K562 (cell line): ENCODE measurements at regions not wholly inside any gene's neighbourhood (a gene's known extent, or its start where the extent isn't known, plus 50 kb on each side); places are given as distances from the start of the nearest gene placed in this dataset.

Experiments
- ATAC-seq: fragments of 200-7000 bp; cut with Tn5 transposase; 3 replicates; pipeline ENCODE4 v1.9.1; 2020; ENCODE audit warnings: moderate library complexity
- BruUV-seq: library from RNA; stranded (reverse); fragments of 400-500 nt; replicated peaks from 2 replicates; lab custom pipeline; 2021; lab: Mats Ljungman, UMichigan
- CTCF ChIA-PET: fragments of 300-600 bp; formaldehyde crosslinking; extraction: SDS; loops from one replicate; lab custom pipeline; 2021; ENCODE audit warnings: low intra/inter-chr PET ratio; lab: Yijun Ruan, JAX
- POLR2A ChIA-PET: fragments of 300-600, 350-650 bp; sonication (Branson Sonifier 250); formaldehyde crosslinking; extraction: SDS; loops from one replicate; lab custom pipeline; 2021; ENCODE audit warnings: antibody characterized with exemption, inconsistent platforms; lab: Yijun Ruan, JAX
- DNase-seq, 4 experiments: peaks; one replicate each; pipeline versions ENCODE4 v3.0.0 to v3.0.0-alpha.2; 2011 to 2018; ENCODE audit warnings: low spot score in 3 of 4, mixed read lengths in 3 of 4; ENCODE audit errors: extremely low read depth in 1 of 4
- FAIRE-seq: peaks from 2 replicates; lab custom pipeline; 2011; peaks lifted over from hg19 to GRCh38; lab: Jason Lieb, UNC
- H2AFZ ChIP-seq: 2 replicates; pipeline ENCODE4 v1.6.0; 2011; ENCODE audit warnings: low read depth, low read length, control low read depth, inconsistent platforms
- H3K27ac ChIP-seq: fragments of 200-600 bp; 3 replicates; pipeline ENCODE4 v1.8.0; 2011; ENCODE audit warnings: low read depth, mild to moderate bottlenecking, control low read depth, inconsistent platforms, low read length, moderate library complexity, mixed read lengths; ENCODE audit errors: extremely low read depth
- H3K27me3 ChIP-seq, 2 experiments: fragments of 300-600 bp in 1 of 2; 2 replicates in 1 of 2; 3 replicates in 1 of 2; pipeline versions ENCODE4 v1.6.0 to v1.8.0; 2011; ENCODE audit warnings: inconsistent platforms in 2 of 2, low read length in 2 of 2, mild to moderate bottlenecking in 1 of 2, mixed read lengths in 1 of 2, moderate library complexity in 1 of 2; ENCODE audit not compliant: control insufficient read depth in 2 of 2, insufficient read depth in 2 of 2
- H3K36me3 ChIP-seq: fragments of 300-600 bp; 3 replicates; pipeline ENCODE4 v1.8.0; 2011; ENCODE audit warnings: mild to moderate bottlenecking, low read length, inconsistent platforms; ENCODE audit not compliant: control insufficient read depth, insufficient read depth
- H3K4me1 ChIP-seq, 2 experiments: fragments of 200-600 bp in 1 of 2; replicated peaks in 1 of 2; 2 replicates in 1 of 2; 3 replicates in 1 of 2; pipeline versions ENCODE4 v1.5.1 to v1.8.0; 2011; ENCODE audit warnings: inconsistent platforms in 2 of 2, low read length in 2 of 2, mild to moderate bottlenecking in 1 of 2, mixed read lengths in 1 of 2, moderate library complexity in 1 of 2; ENCODE audit not compliant: control insufficient read depth in 2 of 2, insufficient read depth in 2 of 2
- H3K4me2 ChIP-seq: 2 replicates; pipeline ENCODE4 v1.6.1; 2011; ENCODE audit warnings: low read length, control low read depth, inconsistent platforms, mixed read lengths; ENCODE audit not compliant: insufficient read depth
- H3K4me3 ChIP-seq: fragments of 200-600 bp; sonication (generic), shearing (Covaris generic); 2 replicates; pipeline ENCODE4 v1.5.1; 2016; ENCODE audit warnings: control low read depth, inconsistent platforms
- H3K79me2 ChIP-seq: fragments of 200-600 bp; 3 replicates; pipeline ENCODE4 v1.8.0; 2011; ENCODE audit warnings: low read length, inconsistent platforms; ENCODE audit not compliant: control insufficient read depth, insufficient read depth
- H3K9ac ChIP-seq, 2 experiments: 2 replicates each; pipeline versions ENCODE4 v1.6.0 to v1.6.1; 2011; ENCODE audit warnings: low read depth in 2 of 2, low read length in 2 of 2, control low read depth in 1 of 2, inconsistent platforms in 1 of 2, mild to moderate bottlenecking in 1 of 2, mixed read lengths in 1 of 2; ENCODE audit not compliant: insufficient read depth in 1 of 2
- H3K9me1 ChIP-seq: one replicate; pipeline ENCODE4 v1.6.0; 2011; ENCODE audit warnings: inconsistent platforms, mild to moderate bottlenecking, low read length, moderate library complexity; ENCODE audit not compliant: control insufficient read depth, insufficient read depth
- H3K9me3 ChIP-seq: replicated peaks from 2 replicates; pipeline ENCODE4 v1.5.1; 2011; ENCODE audit warnings: low read depth, low read length, inconsistent platforms; ENCODE audit not compliant: control insufficient read depth, insufficient read depth
- H4K20me1 ChIP-seq: replicated peaks from 2 replicates; pipeline ENCODE4 v1.6.1; 2011; ENCODE audit warnings: low read length, inconsistent platforms, mixed read lengths; ENCODE audit not compliant: control insufficient read depth, insufficient read depth
- CBFB ChIP-seq: sonication (generic); formaldehyde crosslinking; IDR thresholded peaks from 2 replicates; pipeline ENCODE4 v1.4.0; 2020; ENCODE audit warnings: mild to moderate bottlenecking, missing genetic modification reagents
- DDX20 ChIP-seq: fragments of 450-650 bp; IDR thresholded peaks from 2 replicates; pipeline ENCODE4 v1.6.1; 2016; ENCODE audit warnings: missing genetic modification characterization, low read depth, mild to moderate bottlenecking, missing compliant biosample characterization, moderate library complexity
- FOXJ3 ChIP-seq: sonication (generic); formaldehyde crosslinking; IDR thresholded peaks from 2 replicates; pipeline ENCODE4 v1.4.0; 2020; ENCODE audit warnings: mild to moderate bottlenecking, missing genetic modification reagents
- HDGF ChIP-seq: fragments of 450-650 bp; IDR thresholded peaks from 2 replicates; pipeline ENCODE4 v1.6.1; 2016
- HSF4 ChIP-seq: fragments of 250-450 bp; sonication (Bioruptor Pico); IDR thresholded peaks from 2 replicates; pipeline ENCODE4 v2.1.2; 2022; ENCODE audit warnings: mild to moderate bottlenecking, moderate library complexity, borderline replicate concordance
- IRF2 ChIP-seq: sonication (generic); formaldehyde crosslinking; IDR thresholded peaks from 2 replicates; pipeline ENCODE4 v1.8.1; 2022; ENCODE audit warnings: mild to moderate bottlenecking, missing genetic modification reagents
- NR4A1 ChIP-seq, 2 experiments: fragments of 250-450 bp in 1 of 2; fragments of 450-650 bp in 1 of 2; sonication (Bioruptor Pico) in 1 of 2; IDR thresholded peaks; 2 replicates each; pipeline versions ENCODE4 v1.4.0 to v1.6.1; 2016 to 2020; ENCODE audit warnings: mild to moderate bottlenecking in 2 of 2, missing compliant biosample characterization in 1 of 2, missing genetic modification characterization in 1 of 2, moderate library complexity in 1 of 2
- RFX5 ChIP-seq: IDR thresholded peaks from 2 replicates; pipeline ENCODE4 v1.6.1; 2011; ENCODE audit warnings: low read depth, mild to moderate bottlenecking, improper control_type of control experiment, low read length
- SAFB2 ChIP-seq: fragments of 200-400 bp; formaldehyde crosslinking; IDR thresholded peaks from 2 replicates; pipeline ENCODE4 v1.6.1; 2018; ENCODE audit warnings: borderline replicate concordance, low read length, low read depth, moderate library complexity; ENCODE audit not compliant: severe bottlenecking
- SLC30A9 ChIP-seq: fragments of 250-450 bp; sonication (Bioruptor Pico); IDR thresholded peaks from 2 replicates; pipeline ENCODE4 v1.8.0; 2022; ENCODE audit warnings: mild to moderate bottlenecking, moderate library complexity
- ZKSCAN8 ChIP-seq: fragments of 200-800 bp; sonication (Bioruptor generic); IDR thresholded peaks from 2 replicates; pipeline ENCODE4 v1.6.1; 2016; ENCODE audit warnings: missing genetic modification characterization, missing compliant biosample characterization
- ZNF644 ChIP-seq: fragments of 200-800 bp; sonication (Bioruptor generic); IDR thresholded peaks from 2 replicates; pipeline ENCODE4 v1.6.1; 2016; ENCODE audit warnings: low read depth, missing genetic modification characterization, missing compliant biosample characterization
- WGBS: fragments of 100-300 bp; shearing (Covaris generic); methylation state at CpG from one replicate; pipeline ENCODE4 v1.1.6; 2016; ENCODE audit warnings: low coverage, mixed read lengths; ENCODE audit not compliant: insufficient coverage; ENCODE audit errors: missing lambda C conversion rate; 5-methylcytosine and 5-hydroxymethylcytosine counted together
- in situ Hi-C: fragments of 300-500 bp; cut with MboI; formaldehyde crosslinking; loops from 4 replicates; pipeline ENCODE4 v1.15.0; 2018; ENCODE audit warnings: inconsistent platforms, mixed read lengths
- intact Hi-C: fragments of 100-400 bp; cut with micrococcal nuclease; formaldehyde crosslinking; loops from 2 replicates; pipeline ENCODE4 v1.14.2; 2022

- Histone ChIP-seq H3K27me3 (peaks cover 0 to 44% of the 10 kb centered on the region in 2 experiments; a peak in 2 of 5 replicates), H3K36me3 (no peaks in the 10 kb centered on the region), H3K4me1 (no peaks in the 10 kb centered on the region), H3K4me3 (no peak overlapping the region), H3K9me3 (no peaks in the 10 kb centered on the region), H4K20me1 (no peaks in the 10 kb centered on the region), H3K27ac (no peak overlapping the region), H3K9me1 (no peaks in the 10 kb centered on the region), H2AFZ (no peak overlapping the region), H3K4me2 (no peak overlapping the region)
- FAIRE-seq (no peak), DNase-seq (no peak), ATAC-seq (no peak)
- POLR2A ChIA-PET = no interaction called here
- CTCF ChIA-PET = no interaction called here
- BruUV-seq = no TSS peak
- in situ Hi-C loops = no loop called here
- intact Hi-C loops = no loop called here
- TF ChIP-seq FOXJ3 (CRISPR knock-in tag) = no peak
- no peak for TF ChIP-seq SAFB2
- TF ChIP-seq NR4A1 (CRISPR knock-in tag; IDR thresholded peaks at IDR 0.05) = no peak
- no peak for TF ChIP-seq NR4A1 (tag; IDR thresholded peaks at IDR 0.05)
- no peak for TF ChIP-seq DDX20 (tag)
- no peak for TF ChIP-seq HSF4 (CRISPR knock-in tag)
- TF ChIP-seq SLC30A9 (CRISPR knock-in tag) = no peak
- TF ChIP-seq CBFB (CRISPR knock-in tag) = no peak
- no peak for TF ChIP-seq ZKSCAN8 (CRISPR knock-in tag)
- no peak for TF ChIP-seq ZNF644
- no peak for TF ChIP-seq IRF2 (CRISPR knock-in tag)
- no peak for TF ChIP-seq RFX5
- TF ChIP-seq HDGF = no peak
- TF ChIP-seq, all 486 proteins: peak for 0
- WGBS = 0% methylated on average over 1 of the region's 3 CpGs
- Histone ChIP-seq H3K9ac (no peak overlapping the region), H3K79me2 (no peaks in the 10 kb centered on the region)
These were observed 240.5 kb upstream of the SALL3 start for GRCh38 chr18:78739115-78739514.
